GDM1 (cell line): ENCODE measurements at regions not wholly inside any gene's neighbourhood (a gene's known extent, or its start where the extent isn't known, plus 50 kb on each side); places are given as distances from the start of the nearest gene placed in this dataset.
A peak's percentile ranks its signal among the peaks of the same experiment; 100 is the strongest.

Source experiments
- DNase-seq: peaks from one replicate; lab custom pipeline; 2025; lab: John Stamatoyannopoulos, UW

DNA sequence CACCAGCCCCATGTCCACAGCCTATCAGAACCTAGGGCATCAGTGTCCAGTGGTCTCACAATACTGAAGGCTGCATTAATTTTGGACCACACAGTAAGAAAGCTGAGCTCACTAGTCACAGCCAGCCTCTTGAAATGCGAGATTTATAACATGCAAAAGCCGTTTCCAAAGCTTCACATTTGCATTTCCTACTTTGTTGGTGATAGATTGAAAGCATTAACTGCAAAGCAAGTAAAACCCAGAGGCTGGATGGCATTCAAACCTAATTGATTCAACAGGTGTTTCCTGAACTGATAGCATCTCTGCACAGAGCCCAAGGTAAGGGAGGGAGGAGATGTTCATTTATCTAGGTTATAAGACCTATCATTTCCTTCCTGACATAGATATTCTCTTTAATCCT, 410.1 kb downstream of the OMA1 start:
- no peak for DNase-seq

GRCh38 chr1:58135821-58136321, 410.7 kb downstream of the OMA1 start:
- DNase-seq = no peak

DNA sequence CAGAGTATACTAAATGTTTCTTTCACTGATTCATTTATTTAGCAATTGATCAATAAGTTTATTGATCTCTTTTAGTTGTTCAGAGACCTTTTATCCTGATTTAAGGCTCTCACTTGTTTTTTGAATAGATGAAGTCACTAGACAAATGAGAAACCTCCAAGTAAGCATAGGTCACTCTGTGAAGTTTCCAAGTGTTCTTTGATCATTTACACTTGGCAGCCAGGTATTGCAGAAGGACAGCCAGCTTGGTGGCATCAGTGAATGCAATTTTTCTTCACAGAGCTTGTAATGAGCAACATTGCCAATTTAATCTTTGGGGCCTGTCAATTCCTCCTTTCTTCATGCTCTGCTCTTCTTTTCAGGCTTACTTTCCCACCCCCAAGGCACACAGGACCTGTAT, 413.0 kb downstream of the OMA1 start:
- no peak for DNase-seq

GRCh38 chr1:58123051-58123450, 423.5 kb downstream of the OMA1 start:
- DNase-seq = no peak

GRCh38 chr1:58119971-58120370, 426.6 kb downstream of the OMA1 start:
- DNase-seq = no peak

- no peak for DNase-seq
These were observed 430.2 kb downstream of the OMA1 start for GRCh38 chr1:58116284-58116683.

- DNase-seq = no peak
These were observed 436.8 kb downstream of the OMA1 start for GRCh38 chr1:58109646-58110200.

DNA sequence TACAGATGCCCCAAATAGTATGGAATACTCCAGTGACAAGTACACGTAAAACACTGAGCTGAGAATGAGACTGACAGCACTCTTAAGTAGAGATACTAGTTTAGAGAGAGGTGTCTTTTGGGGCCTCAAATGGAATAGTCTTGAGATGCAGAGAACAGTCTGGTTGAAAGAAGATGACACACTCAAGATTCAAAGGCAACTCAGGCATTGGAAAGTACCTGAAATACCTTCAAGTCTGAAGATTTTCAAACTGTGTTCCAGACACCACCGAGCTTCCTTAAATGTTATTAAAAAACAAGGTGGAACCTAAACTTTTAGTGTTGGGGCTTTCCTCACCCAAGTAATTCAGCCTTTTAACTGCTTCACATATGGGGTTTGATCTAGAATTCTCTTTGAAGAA, 437.7 kb downstream of the OMA1 start:
- DNase-seq = no peak

- no peak for DNase-seq
These were observed 438.6 kb downstream of the OMA1 start for GRCh38 chr1:58107943-58108342.

DNA sequence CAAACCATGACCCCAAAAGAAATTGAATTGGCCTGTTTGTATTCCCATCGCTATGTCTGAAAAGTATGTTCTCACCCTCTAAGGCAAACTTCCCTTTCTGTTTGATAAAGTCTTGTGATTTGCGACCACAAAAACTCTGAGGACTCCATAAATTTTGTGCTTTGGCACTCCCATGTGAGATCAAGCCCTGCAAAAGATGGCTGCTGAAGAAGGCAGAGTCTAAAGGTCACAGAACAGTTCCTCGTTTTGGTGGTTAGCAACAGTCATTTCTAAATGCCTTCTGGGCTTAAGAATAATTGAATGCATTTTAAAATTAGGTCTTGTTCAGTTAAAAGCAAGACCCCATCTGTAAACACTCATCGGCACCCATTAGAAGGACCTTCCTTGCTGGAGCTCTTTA, 441.6 kb downstream of the OMA1 start:
- DNase-seq = peak; percentile 6

DNA sequence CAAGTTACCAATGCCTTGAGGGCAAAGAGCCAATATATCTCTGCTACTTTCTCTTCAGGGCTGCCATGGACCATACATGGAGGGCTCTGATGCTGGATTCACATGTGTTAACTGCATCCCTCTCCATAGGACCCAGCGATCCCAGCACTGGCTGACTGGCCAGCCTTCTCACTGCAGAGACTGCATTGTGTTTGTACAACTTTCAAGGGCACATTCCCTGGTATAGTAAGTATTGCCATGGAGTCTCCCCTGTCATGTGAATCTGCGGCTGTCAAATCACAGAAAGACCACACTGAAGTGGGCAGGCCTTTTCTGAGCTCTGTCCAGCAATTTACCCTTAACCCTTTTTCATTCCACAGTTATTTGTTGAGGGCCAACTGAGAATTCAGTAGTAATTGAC, 449.8 kb downstream of the OMA1 start:
- no peak for DNase-seq

GRCh38 chr1:58095183-58095582, 451.3 kb downstream of the OMA1 start:
- no peak for DNase-seq

DNA sequence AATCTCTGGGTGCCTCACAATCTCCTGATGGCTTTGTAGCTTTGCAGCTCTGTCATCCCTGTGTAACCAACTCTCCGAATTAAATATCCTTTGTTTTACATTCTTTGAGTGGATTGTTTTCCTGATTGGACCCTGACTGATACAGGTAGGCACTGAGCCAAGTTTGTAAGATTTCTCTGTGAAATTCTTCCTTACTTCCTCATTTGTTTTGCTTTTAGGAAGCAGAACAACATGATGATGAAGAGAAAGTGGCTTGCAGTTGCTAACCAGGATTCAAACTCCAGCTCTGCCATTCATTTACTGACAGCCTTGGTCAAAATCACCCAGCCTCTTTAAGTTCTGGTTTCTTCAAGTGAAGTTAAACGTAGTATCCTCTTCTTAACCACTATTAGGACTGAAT, 452.3 kb downstream of the OMA1 start:
- DNase-seq = no peak

DNA sequence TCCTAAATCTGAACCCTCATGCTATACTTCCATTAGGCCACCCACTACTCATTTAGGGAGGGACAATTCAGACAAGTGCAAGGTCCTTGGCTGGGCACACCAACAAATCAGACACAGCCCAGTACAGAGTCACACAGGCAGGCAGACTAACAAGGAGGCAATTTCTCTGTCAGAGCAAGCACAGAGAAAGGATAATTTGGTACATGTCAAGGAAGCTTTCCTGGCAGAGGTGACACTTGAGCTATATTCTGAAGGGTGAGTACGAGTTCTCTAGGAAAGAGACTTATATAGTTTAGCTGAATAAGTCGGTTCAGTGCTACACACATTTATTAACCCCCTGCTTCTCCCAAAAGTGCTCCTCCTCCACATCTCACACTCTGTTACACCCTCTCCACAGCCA, 455.9 kb downstream of the OMA1 start:
- DNase-seq = no peak

DNA sequence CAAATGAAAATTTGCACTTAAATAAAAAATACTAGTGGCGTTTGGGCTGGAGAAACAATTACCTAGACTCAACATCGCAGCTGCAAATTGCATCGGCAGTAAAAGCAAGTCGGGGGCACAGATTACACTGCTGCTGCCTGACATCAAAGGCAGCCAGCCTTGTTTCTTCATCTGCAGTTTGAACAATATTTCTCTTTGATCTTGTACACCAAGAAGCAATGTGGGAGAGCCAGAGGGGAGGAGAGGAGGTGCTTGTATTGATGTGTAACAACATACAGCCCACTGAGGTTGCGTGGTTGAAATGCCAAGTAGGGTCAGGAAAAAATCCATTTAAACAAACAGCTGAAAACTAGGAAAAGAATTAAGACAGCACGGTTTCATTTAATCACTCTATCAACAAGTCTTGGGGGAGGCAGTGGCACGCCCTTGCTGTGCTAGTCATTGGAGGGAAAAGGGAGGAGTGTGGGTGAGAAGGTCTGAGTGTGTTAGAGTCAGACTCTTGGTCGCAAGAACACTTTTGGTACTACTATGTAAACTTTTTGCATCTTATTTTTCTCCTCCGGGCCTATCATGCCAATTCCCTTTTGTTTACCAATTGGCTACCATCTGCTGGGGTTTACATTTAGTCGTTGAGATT, 456.5 kb downstream of the OMA1 start:
- no peak for DNase-seq

- no peak for DNase-seq
These were observed 462.3 kb downstream of the OMA1 start for GRCh38 chr1:58084266-58084665.

DNA sequence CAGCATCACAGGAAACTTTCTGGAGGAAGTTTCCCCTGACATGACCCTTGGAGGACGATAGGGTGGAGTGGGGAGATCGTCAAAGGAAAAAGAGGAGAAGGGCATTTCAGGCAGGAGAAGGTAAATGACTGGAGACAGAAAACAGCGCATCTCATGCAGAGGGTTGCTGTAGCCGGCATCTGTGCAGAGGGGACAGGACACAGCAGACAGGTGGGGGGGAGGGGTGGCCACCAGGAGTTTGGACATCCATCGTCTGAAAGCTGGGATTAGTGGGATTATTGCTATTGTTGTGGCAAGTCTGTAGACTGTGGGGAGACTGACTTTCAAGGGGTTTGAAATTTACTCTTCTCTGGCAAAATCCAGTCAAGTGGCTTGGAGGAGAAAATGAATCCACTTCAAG, 463.9 kb downstream of the OMA1 start:
- no peak for DNase-seq

GRCh38 chr1:58076258-58076657, 470.3 kb downstream of the OMA1 start:
- DNase-seq = no peak

GRCh38 chr1:58075188-58075578, 471.3 kb downstream of the OMA1 start:
- DNase-seq = no peak

GRCh38 chr1:58072450-58072849, 474.1 kb downstream of the OMA1 start:
- DNase-seq = no peak

- no peak for DNase-seq
These were observed 479.4 kb downstream of the OMA1 start for GRCh38 chr1:58067082-58067481.

GRCh38 chr1:58065520-58065919, 481.0 kb downstream of the OMA1 start:
- no peak for DNase-seq

DNA sequence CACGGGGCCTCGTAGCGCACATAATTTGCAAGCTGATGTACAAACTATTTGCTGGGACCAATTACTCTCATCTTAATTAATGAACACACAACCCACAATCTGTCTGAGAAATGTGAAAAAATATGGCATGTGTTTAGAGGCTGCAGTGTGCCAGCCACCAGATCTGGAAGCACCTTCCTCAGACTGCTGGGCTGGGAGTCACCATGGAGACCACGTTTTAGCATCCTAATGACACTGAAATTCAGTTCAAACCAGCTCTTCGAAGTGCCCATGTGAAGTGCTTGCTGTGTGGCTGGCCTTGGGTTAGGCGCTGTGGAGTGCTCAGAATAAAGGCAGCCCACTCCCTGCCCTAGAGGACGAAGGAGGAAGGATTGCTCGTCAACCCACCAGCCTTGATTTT, 482.4 kb downstream of the OMA1 start:
- DNase-seq = no peak

DNA sequence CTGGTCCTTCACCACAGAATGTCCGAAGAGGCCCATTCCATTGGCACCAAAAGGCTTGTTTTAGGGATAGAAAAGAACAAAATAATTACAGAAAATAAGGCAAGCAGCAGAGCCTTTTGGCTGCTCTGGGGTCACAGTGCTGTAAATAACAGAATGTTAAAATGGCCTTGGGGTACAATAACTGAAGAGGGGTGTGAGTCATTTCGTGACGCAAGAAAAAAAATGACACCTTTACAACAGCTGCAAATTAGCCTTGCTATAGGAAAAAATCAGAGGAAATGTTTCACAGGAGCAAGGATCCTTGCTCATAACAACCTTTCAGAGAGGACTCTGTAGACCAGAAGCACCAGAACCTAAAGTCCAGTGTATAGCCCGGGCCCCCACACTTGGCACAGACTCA, 483.4 kb downstream of the OMA1 start:
- no peak for DNase-seq
